HG03521 (cell line): ENCODE measurements at regions not wholly inside any gene's neighbourhood (a gene's known extent, or its start where the extent isn't known, plus 50 kb on each side); places are given as distances from the start of the nearest gene placed in this dataset.
A peak's percentile ranks its signal among the peaks of the same experiment; 100 is the strongest.

Experiments used
- ATAC-seq: cut with Tn5 transposase; IDR thresholded peaks from one replicate; pipeline ENCODE4 v1.9.1; 2021; ENCODE audit warnings: mild to moderate bottlenecking, moderate library complexity; ENCODE audit not compliant: unreplicated experiment

- ATAC-seq: no peak
Measured at GRCh38 chr1:82215853-82216175, 415.1 kb downstream of the ADGRL2 start.

GRCh38 chr1:82215056-82215852, 414.5 kb downstream of the ADGRL2 start:
- ATAC-seq: no peak

DNA sequence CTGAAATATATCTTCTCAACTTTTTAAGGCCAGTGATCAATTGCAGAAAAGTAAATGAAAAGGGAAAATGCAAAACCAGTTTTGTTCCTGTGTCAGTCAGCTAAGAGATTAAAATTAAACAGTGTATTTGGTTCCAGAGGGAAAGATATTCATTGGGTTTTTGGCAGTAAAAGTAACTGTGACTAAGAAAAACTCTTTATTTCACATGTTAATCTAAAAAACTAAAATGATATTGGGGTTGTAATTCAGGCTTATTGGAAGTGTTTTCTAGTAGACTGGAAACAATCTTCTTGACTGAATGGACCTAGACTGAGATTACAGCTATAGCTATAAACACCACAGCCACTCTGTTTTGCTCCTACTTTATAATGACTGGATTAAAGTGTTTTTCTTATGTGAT, 413.9 kb downstream of the ADGRL2 start:
- no peak for ATAC-seq

DNA sequence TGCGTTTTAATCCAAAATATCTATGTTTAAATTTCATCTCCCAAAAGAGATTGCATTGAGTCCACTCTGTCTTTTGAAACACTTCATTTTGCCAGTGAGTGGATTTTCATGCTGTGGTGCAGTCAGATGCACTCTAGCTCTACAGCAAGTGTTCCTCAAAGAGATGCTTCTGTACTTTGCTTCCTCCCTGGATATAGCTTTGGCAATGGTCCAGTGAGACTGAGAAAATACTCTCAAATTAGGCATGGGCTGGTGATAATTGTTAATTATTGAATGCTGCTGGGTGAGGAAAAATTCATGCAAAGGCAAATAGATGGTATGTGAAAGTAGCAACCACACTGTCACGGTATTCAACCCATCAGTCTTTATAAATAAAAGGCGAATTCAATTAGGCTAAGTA, 396.9 kb downstream of the ADGRL2 start:
- ATAC-seq: no peak

DNA sequence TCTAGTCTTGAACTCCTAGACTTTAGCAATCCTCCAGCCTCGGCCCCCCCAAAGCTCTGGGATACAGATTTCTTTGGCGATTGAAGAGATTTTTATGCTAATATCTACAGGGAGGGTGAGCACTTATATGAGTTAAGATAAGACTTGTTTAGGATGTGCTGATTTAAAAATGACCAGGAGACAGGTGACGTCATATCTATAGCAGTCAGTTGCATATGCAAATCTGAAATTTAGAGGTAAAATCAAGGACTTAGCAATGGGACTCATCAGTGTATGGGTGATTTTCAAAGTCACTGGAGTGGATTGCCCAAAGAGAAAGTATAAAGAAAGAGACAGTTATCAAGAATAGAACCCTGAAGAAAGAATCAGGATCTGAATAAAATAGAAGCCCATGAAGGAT, 394.5 kb downstream of the ADGRL2 start:
- ATAC-seq: no peak

GRCh38 chr1:82185084-82185483, 384.4 kb downstream of the ADGRL2 start:
- ATAC-seq: no peak

DNA sequence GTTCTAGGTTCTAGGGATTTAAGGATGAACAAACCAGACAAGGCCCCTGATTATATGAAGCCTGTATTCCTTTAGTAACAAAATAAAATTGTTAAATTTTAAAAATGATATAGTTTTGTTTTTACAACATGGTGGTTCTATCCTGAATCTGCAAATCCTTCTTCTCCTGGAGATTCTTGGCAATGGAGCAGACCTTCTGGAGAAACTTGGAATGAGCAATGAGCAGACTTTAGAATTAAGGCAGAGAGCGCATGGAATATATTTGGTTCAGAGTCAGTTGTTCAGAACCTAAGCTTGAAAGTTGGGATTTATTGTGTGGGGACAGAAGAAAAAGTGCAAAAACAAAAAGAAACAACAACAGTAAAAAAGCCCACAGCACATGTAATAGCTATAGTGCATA, 381.1 kb downstream of the ADGRL2 start:
- no peak for ATAC-seq

DNA sequence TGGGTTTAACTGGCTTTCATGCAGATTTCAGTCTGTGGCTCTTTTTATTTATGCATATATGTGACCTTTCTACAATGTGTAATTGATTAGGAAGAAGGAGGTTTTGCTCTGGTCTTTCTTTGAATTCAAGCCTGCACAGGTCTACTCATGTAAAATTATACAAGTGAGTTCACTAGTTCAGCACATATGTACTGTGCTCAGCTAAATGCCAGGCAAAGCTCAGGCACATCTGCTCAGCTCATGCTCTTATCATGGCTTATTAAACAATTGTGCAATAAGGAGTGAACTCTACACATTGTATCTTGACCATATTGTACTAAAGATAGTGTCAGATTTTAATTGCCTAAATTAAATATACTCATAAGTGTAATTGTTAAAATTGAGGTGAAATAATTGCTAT, 378.4 kb downstream of the ADGRL2 start:
- ATAC-seq: no peak

GRCh38 chr1:82177192-82177591, 376.5 kb downstream of the ADGRL2 start:
- ATAC-seq: no peak

- no peak for ATAC-seq
Measured at GRCh38 chr1:82171955-82172354, 371.2 kb downstream of the ADGRL2 start.

DNA sequence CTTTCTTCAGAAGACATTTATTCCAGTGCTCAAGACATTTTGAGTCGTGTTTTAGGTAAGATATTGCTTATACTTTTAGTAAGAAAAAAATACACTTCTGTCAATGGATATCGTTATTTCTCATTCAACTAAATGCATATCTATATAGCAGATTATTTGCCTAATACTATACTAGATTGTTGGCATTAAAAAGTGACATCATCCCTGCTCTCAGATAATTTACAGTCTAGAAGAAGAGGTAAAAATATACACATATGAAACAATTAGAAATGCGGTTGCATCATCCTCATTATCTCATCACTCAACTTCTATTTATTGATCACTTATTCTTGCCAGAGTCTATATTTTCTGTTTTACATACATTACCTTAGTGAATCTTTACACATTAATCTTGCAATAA, 367.7 kb downstream of the ADGRL2 start:
- no peak for ATAC-seq

DNA sequence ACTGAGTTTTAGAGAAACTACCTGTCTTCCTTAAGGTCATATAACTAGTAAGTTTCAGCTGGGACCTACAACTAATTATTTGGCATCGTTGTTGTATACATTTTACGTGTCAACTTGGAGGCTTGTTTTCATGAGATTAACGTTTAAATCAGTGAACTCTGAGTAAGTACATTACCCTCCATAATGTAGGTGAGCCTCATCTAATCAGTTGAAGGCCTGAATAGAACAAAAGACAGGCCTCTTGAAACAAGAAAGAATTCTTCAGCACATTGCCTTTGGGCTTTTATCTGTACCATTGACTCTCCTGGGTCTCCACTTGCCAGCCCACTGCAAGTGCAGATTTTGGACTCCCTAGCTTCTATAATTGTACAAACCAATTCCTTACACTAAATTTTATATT, 364.6 kb downstream of the ADGRL2 start:
- no peak for ATAC-seq

DNA sequence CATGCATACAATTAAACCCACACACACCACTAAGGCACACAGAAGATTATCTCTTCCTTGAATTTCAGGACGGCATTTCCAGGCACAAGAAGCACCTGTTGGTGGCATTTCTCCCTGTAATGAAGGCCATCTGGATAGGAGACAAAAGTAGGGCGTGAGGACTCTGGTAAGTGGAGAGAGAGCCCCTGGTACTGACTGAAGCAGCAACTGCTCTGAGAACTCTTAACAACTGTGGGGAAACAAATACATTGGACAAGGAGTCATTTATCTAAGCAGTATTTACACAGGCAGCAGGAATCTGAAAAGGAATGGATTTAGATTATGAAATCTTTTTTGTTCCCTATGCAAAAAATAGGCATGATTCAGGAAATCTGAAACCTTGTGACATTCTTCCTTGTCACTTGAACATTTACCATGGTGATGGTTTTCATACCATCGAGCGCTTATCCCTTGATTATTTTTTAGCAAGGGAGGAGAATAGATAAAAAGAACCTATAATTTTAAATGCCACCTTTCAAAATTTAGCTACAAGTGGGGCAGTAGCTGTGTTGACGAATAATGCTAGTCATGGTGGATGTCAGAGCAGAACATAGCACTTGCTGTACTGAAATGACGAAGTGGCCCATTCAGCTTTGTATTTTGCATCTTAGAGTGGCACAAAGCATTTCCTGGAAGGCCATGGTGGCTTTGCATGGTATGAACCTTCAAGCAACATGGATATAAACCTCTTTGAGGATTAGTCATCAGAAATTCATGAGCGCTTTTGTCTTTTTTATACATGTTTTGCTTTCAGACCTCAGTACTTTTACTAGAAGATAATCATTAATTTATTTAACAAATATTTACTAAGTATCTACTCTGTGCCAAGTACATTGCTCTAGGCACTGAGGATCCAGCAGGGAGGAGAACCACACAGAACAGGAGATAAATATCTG, 362.0 kb downstream of the ADGRL2 start:
- no peak for ATAC-seq

DNA sequence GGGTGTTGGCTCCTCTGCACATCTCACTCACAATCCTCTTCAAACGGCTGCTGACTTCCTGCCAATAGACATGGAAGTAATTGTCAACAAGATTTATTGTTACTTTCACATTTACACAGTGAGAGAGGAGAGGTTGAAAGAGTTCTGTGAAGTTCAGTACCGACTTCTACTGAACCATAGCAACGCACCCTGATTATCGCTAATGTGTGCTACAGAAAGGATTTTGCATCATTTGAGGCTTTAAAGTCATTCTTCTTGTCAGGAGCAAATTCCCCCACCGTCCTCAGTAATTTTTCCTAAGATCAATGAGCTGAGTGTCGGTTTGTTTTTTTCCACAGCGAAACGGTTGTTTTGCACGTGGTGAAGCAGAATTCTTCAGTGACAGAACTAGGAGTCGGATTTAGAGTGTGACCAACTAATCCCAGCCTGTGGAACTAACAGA, 361.0 kb downstream of the ADGRL2 start:
- no peak for ATAC-seq

DNA sequence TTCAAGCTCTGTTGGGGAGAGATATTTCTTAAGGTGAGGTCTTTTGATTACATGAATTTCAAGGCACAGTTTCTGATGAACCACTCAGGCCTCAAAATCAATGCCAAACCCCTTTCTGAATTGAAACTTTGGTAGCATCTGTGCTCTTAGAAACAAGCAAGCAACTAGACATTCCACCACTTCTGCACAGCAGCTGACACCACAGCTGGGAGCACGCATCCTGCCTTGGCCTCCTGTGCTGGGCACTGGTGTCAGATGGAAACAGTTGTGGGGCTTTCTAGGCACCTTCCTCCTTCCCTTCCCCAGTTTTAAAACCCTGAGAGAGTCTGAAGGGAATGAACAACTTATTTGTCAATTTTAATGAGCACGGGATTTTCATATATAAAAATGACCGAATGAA, 360.2 kb downstream of the ADGRL2 start:
- ATAC-seq: no peak

GRCh38 chr1:82160036-82160435, 359.3 kb downstream of the ADGRL2 start:
- ATAC-seq: no peak

- ATAC-seq: no peak
Measured at GRCh38 chr1:82158981-82159380, 358.2 kb downstream of the ADGRL2 start.

DNA sequence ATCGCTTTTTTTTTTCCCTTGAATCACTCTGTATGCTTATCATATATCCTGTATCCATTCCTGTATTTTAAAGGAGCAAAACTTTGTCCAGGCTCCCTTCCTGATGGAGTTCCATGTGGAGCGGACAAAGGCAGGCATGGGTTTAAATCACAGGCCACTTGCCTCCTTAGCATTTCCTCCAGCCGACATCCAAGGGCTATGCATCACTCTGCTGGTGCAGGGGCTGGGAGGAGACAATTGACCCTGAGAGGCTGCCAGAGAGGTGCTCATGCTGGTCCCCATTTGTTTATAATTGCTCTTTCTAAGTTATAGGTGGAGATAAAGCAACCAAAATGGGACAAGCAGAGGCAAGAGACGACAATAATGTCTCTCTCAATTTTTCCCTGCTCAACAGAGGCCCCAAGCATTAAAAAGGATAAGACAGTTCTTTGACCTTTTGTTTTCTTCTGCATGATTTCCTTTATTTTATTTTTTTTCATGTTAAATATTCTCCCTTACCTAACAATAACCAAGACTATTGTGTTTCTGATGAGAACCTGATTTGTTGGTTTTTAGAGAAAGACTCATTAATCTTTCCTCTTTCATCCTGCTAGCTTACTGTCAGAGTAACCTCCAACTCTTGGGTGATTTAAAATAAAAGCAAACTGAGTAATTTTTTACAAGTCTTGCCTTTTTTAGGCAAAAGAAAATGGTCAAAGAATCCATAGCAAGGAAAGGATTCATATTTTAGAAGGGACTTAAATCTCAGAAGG, 353.7 kb downstream of the ADGRL2 start:
- ATAC-seq: no peak

DNA sequence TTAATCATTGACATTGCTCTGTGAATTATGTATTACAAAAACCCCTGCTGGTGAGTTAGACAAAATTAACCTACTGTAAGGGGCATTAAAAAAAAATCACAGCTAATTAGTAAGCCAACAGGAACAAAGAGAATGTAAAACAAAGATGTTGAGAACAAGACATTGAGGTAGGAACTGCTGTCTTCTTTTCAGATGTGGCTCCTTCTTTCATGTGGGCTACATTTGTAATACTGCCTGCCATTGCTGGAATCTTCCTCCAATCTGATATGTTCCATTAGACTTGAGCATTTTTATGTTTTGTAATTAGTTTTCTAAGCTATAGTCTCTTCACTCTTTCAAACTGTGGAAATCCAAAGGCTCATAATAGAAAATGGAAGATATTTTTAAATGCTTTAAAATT, 353.0 kb downstream of the ADGRL2 start:
- ATAC-seq: no peak

DNA sequence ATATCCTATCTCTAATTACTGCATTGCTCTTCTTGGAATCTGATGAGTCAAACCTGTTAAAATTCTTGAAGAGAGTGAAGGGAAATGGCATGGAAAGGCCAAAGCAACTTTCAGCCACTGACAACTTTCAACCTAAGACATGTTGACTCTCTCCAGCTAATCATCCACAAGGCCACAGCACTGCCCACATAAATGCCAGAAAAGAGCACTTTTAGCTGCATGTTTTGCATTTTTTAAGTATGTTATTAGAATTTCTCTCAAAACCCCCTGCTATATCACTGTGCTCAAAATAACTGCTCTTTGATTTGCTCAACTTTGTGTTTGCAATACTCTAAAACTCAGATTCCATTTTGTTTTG, 352.5 kb downstream of the ADGRL2 start:
- ATAC-seq: peak; percentile 38
